Caco-2 (cell line): ENCODE measurements at regions not wholly inside any gene's neighbourhood (a gene's known extent, or its start where the extent isn't known, plus 50 kb on each side); places are given as distances from the start of the nearest gene placed in this dataset.

Experiments used
- BruUV-seq: library from RNA; stranded (reverse); fragments of 400-500 nt; replicated peaks from 2 replicates; lab custom pipeline; 2021; lab: Mats Ljungman, UMichigan
- CTCF ChIA-PET: fragments of 300-600 bp; sonication (Branson Sonifier 250); formaldehyde crosslinking; loops from one replicate; lab custom pipeline; 2022; ENCODE audit warnings: antibody characterized with exemption; lab: Charles Lee
- POLR2A ChIA-PET: fragments of 300-600 bp; sonication (Branson Sonifier 250); formaldehyde crosslinking; loops from one replicate; lab custom pipeline; 2022; ENCODE audit warnings: antibody characterized with exemption; lab: Charles Lee
- DNase-seq, 2 experiments: peaks; one replicate each; pipeline versions ENCODE4 v3.0.0 to v3.0.0-alpha.2; 2020 to 2022
- H3K27me3 ChIP-seq: replicated peaks from 2 replicates; pipeline ENCODE4 v1.6.0; 2011; ENCODE audit warnings: low read length; ENCODE audit not compliant: control insufficient read depth, insufficient read depth
- H3K36me3 ChIP-seq: 2 replicates; pipeline ENCODE4 v1.5.1; 2011; ENCODE audit warnings: low read length; ENCODE audit not compliant: control insufficient read depth, insufficient read depth
- H3K4me1 ChIP-seq: fragments of 250-450 bp; sonication (Bioruptor Pico); 2 replicates; pipeline ENCODE4 v1.5.1; 2020; ENCODE audit warnings: mild to moderate bottlenecking
- H3K4me3 ChIP-seq: 2 replicates; pipeline ENCODE4 v1.5.1; 2011; ENCODE audit warnings: low read depth, mild to moderate bottlenecking, control low read depth, low read length
- H3K9me3 ChIP-seq: fragments of 250-450 bp; sonication (Bioruptor Pico); 2 replicates; pipeline ENCODE4 v1.5.1; 2020; ENCODE audit warnings: mild to moderate bottlenecking, moderate library complexity
- H3K27ac Mint-ChIP-seq: one replicate; pipeline ENCODE4 v1.8.0; 2022; ENCODE audit warnings: mixed read lengths; ENCODE audit not compliant: unreplicated experiment
- H3K27me3 Mint-ChIP-seq: one replicate; pipeline ENCODE4 v1.8.0; 2022; ENCODE audit warnings: mixed read lengths; ENCODE audit not compliant: insufficient read depth, unreplicated experiment
- H3K36me3 Mint-ChIP-seq: one replicate; pipeline ENCODE4 v1.8.0; 2022; ENCODE audit warnings: mild to moderate bottlenecking, mixed read lengths; ENCODE audit not compliant: insufficient read depth, unreplicated experiment
- H3K4me1 Mint-ChIP-seq: one replicate; pipeline ENCODE4 v1.8.0; 2022; ENCODE audit warnings: low read depth, mixed read lengths; ENCODE audit not compliant: unreplicated experiment
- H3K4me3 Mint-ChIP-seq: one replicate; pipeline ENCODE4 v1.8.0; 2022; ENCODE audit warnings: mild to moderate bottlenecking, moderate library complexity, mixed read lengths; ENCODE audit not compliant: unreplicated experiment
- H3K9me3 Mint-ChIP-seq: one replicate; pipeline ENCODE4 v1.8.0; 2022; ENCODE audit warnings: mixed read lengths; ENCODE audit not compliant: unreplicated experiment
- intact Hi-C: fragments of 100-400 bp; cut with micrococcal nuclease; formaldehyde crosslinking; loops from one replicate; pipeline ENCODE4 v1.10.0; 2022; ENCODE audit not compliant: unreplicated experiment
- TF ChIP-seq, protein P1 (sequence below), 2 experiments: fragments of 200-600 bp in 1 of 2; IDR thresholded peaks; 1 replicate in 1 of 2; 2 replicates in 1 of 2; pipeline versions ENCODE4 v1.5.1 to v1.8.0; 2011 to 2022; ENCODE audit warnings: antibody characterized with exemption in 1 of 2, control low read depth in 1 of 2, inconsistent platforms in 1 of 2, low read depth in 1 of 2, low read length in 1 of 2, mild to moderate bottlenecking in 1 of 2, moderate library complexity in 1 of 2; ENCODE audit not compliant: insufficient read depth in 1 of 2, severe bottlenecking in 1 of 2, unreplicated experiment in 1 of 2

DNA sequence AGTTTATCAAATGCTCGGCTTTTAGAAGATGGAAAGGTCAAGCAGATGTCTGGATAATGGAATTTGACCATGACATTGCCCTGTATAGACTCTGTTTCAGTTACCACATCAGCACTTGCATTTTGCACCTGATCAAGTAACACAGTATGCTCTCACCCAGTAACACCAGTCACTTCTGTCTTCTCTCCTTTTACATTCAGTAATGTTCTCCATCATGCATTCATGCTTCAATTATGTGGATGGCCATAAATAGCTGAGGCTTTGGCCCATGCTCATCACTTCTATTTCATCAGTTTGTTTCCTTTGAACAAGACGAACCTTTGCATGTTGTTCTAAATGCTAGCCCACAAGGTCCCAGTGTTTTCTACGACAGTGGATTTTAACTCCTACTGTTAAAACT is 322.9 kb upstream of the ACVR2A start:
- TF ChIP-seq, protein P1, sequence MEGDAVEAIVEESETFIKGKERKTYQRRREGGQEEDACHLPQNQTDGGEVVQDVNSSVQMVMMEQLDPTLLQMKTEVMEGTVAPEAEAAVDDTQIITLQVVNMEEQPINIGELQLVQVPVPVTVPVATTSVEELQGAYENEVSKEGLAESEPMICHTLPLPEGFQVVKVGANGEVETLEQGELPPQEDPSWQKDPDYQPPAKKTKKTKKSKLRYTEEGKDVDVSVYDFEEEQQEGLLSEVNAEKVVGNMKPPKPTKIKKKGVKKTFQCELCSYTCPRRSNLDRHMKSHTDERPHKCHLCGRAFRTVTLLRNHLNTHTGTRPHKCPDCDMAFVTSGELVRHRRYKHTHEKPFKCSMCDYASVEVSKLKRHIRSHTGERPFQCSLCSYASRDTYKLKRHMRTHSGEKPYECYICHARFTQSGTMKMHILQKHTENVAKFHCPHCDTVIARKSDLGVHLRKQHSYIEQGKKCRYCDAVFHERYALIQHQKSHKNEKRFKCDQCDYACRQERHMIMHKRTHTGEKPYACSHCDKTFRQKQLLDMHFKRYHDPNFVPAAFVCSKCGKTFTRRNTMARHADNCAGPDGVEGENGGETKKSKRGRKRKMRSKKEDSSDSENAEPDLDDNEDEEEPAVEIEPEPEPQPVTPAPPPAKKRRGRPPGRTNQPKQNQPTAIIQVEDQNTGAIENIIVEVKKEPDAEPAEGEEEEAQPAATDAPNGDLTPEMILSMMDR (IDR thresholded peaks at IDR 0.05; ENCODE audit: insufficient read depth in 1 of 2, low read depth in 1 of 2, low read length in 1 of 2, severe bottlenecking in 1 of 2, unreplicated experiment in 1 of 2) = no peak
- no peak overlapping the region for H3K4me3 ChIP-seq
- no peaks in the 10 kb centered on the region for H3K4me1 Mint-ChIP-seq
- ChIA-PET CTCF (no interaction called here), POLR2A (no interaction called here)
- no peaks in the 10 kb centered on the region for H3K27me3 Mint-ChIP-seq
- no peaks in the 10 kb centered on the region for H3K36me3 Mint-ChIP-seq
- no peak overlapping the region for H3K27ac Mint-ChIP-seq
- intact Hi-C loops = no loop called here
- no peaks in the 10 kb centered on the region for H3K4me1 ChIP-seq
- H3K36me3 ChIP-seq = no peaks in the 10 kb centered on the region
- no TSS peak for BruUV-seq
- no peaks in the 10 kb centered on the region for H3K9me3 Mint-ChIP-seq
- H3K27me3 ChIP-seq = no peaks in the 10 kb centered on the region
- H3K9me3 ChIP-seq = no peaks in the 10 kb centered on the region
- no peak for DNase-seq
- no peak overlapping the region for H3K4me3 Mint-ChIP-seq

DNA sequence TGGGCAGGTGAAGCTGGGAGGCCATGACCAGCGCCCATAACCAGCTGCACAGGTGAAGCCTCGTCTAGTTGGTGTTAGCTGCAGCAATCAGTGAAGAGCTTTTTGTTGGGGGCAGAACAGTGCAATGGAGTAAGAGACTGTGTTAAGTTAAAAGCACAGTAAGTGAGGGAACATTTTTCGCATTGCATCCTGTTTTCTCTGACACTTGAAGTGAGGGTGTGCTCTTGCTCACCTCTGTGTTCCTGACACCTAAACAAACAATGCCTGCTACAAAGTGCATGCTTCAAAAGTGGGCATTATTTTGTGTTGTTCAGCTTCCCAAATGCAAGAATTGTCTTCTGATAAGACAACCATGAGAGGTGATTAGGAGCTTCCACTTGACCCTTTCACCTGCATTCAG is 324.0 kb upstream of the ACVR2A start:
- no peak overlapping the region for H3K4me3 ChIP-seq
- no peak for DNase-seq
- H3K27me3 Mint-ChIP-seq = no peaks in the 10 kb centered on the region
- no peaks in the 10 kb centered on the region for H3K9me3 Mint-ChIP-seq
- TF ChIP-seq, protein P1 (IDR thresholded peaks at IDR 0.05; ENCODE audit: insufficient read depth in 1 of 2, low read depth in 1 of 2, low read length in 1 of 2, severe bottlenecking in 1 of 2, unreplicated experiment in 1 of 2) = no peak
- no peaks in the 10 kb centered on the region for H3K9me3 ChIP-seq
- no peaks in the 10 kb centered on the region for H3K27me3 ChIP-seq
- intact Hi-C loops = no loop called here
- no peaks in the 10 kb centered on the region for H3K4me1 ChIP-seq
- H3K4me3 Mint-ChIP-seq = no peak overlapping the region
- CTCF ChIA-PET = no interaction called here
- no TSS peak for BruUV-seq
- H3K4me1 Mint-ChIP-seq = no peaks in the 10 kb centered on the region
- no peaks in the 10 kb centered on the region for H3K36me3 ChIP-seq
- POLR2A ChIA-PET = no interaction called here
- no peak overlapping the region for H3K27ac Mint-ChIP-seq
- H3K36me3 Mint-ChIP-seq = no peaks in the 10 kb centered on the region

DNA sequence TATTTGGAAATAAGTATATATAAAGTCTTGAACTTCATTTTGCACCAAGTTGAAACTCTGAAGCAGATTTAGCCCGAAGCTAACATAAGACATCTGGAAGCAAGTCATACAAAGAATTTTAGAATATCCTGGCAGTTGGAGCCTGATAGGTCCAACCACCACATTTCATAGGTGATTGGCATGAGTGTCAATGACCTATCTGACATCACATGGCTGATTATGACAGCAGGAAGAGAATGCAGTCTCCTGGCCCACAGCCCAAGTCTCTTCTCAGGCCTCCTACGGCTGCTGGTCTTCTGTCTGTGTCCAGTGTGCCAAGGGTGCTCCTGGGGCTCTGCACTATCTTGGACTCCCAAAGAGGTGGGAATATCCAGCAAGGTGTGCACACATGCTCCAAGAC is 325.7 kb upstream of the ACVR2A start:
- ChIA-PET CTCF (no interaction called here), POLR2A (no interaction called here)
- no peak overlapping the region for H3K27ac Mint-ChIP-seq
- no peaks in the 10 kb centered on the region for H3K9me3 ChIP-seq
- no peaks in the 10 kb centered on the region for H3K36me3 ChIP-seq
- intact Hi-C loops = no loop called here
- no peak overlapping the region for H3K4me3 Mint-ChIP-seq
- no peaks in the 10 kb centered on the region for H3K4me1 ChIP-seq
- no peak overlapping the region for H3K4me3 ChIP-seq
- no peaks in the 10 kb centered on the region for H3K9me3 Mint-ChIP-seq
- H3K27me3 Mint-ChIP-seq = no peaks in the 10 kb centered on the region
- BruUV-seq = no TSS peak
- DNase-seq = no peak
- H3K27me3 ChIP-seq = no peaks in the 10 kb centered on the region
- TF ChIP-seq, protein P1 (IDR thresholded peaks at IDR 0.05; ENCODE audit: insufficient read depth in 1 of 2, low read depth in 1 of 2, low read length in 1 of 2, severe bottlenecking in 1 of 2, unreplicated experiment in 1 of 2) = no peak
- H3K36me3 Mint-ChIP-seq = no peaks in the 10 kb centered on the region
- no peaks in the 10 kb centered on the region for H3K4me1 Mint-ChIP-seq
